Ovary (tissue), 7 donors: ENCODE measurements at regions not wholly inside any gene's neighbourhood (a gene's known extent, or its start where the extent isn't known, plus 50 kb on each side); places are given as distances from the start of the nearest gene placed in this dataset.

Experiments used
- DNase-seq, 5 donors: peaks; one replicate each; pipeline ENCODE4 v3.0.0-alpha.2; 2019 to 2020
- H3K27ac ChIP-seq, 2 donors: fragments of 200-600 bp; one replicate each; pipeline versions ENCODE4 v1.5.1 to v1.8.0; 2019 to 2022
- H3K27me3 ChIP-seq: fragments of 200-600 bp; one replicate; pipeline ENCODE4 v1.8.0; 2022
- H3K36me3 ChIP-seq: fragments of 200-600 bp; sonication (generic); one replicate; pipeline ENCODE4 v1.5.1; 2019
- H3K4me1 ChIP-seq: one replicate; pipeline ENCODE4 v1.8.1; 2013; ENCODE audit warnings: mild to moderate bottlenecking, moderate library complexity; ENCODE audit not compliant: insufficient read depth
- H3K4me3 ChIP-seq: fragments of 200-600 bp; sonication (generic); one replicate; pipeline ENCODE4 v1.5.1; 2017
- H3K9me3 ChIP-seq, 2 donors: fragments of 200-600 bp in 1 of 2; sonication (generic) in 1 of 2; one replicate each; pipeline versions ENCODE4 v1.5.1 to v1.8.1; 2013 to 2019; ENCODE audit warnings: mild to moderate bottlenecking in 1 of 2, moderate library complexity in 1 of 2
- CTCF ChIP-seq, 3 donors: fragments of 450-650 bp in 2 of 3; fragments of 200-600 bp in 1 of 3; IDR thresholded peaks; one replicate each; pipeline versions ENCODE4 v1.5.1 to v1.8.0; 2016 to 2022; ENCODE audit warnings: antibody characterized with exemption in 3 of 3, mild to moderate bottlenecking in 1 of 3
- EP300 ChIP-seq: sonication (generic); formaldehyde crosslinking; IDR thresholded peaks from one replicate; pipeline ENCODE4 v1.6.1; 2017; ENCODE audit warnings: antibody characterized with exemption
- POLR2A ChIP-seq: fragments of 450-650 bp; IDR thresholded peaks from one replicate; pipeline ENCODE4 v1.6.1; 2017; ENCODE audit warnings: antibody characterized with exemption, mild to moderate bottlenecking, moderate library complexity
- WGBS, 3 donors: extraction: QIAGEN DNeasy Blood & Tissue Kit in 1 of 3; methylation state at CpG; one replicate each; pipeline versions ENCODE4 v1.1.5 to v1.1.7; 2013 to 2017; 5-methylcytosine and 5-hydroxymethylcytosine counted together
- intact Hi-C, 4 donors: fragments of 100-400 bp; cut with DNase I; formaldehyde crosslinking; loops; one replicate each; pipeline versions ENCODE4 v1.11.0 to v1.15.1; 2022 to 2023
- donor health status: DM: no; HTN: no; CAD: no; lungs with moderate emphysema.
- donor health status: DM: no; HTN: no; CAD: no.
- donor health status: Bipolar disorder and iron deficiency.
- donor health status: DM: no; HTN: no; CAD: no.
- donor health status: DM: yes; HTN: yes; CAD: no.

GRCh38 chr6:84464471-84464870 is 237.0 kb upstream of the CEP162 start:
- 48 to 60% (median 60%) methylated on average over 2 of the region's 2 CpGs for whole genome bisulfite sequencing, 3 donors
- Histone ChIP-seq H3K27me3 (no peaks in the 10 kb centered on the region), H3K36me3 (no peaks in the 10 kb centered on the region), H3K9me3 (no peaks in the 10 kb centered on the region), H3K27ac (no peak overlapping the region), H3K4me1 (no peaks in the 10 kb centered on the region), H3K4me3 (no peak overlapping the region)
- DNase-seq = no peak
- intact Hi-C loops = no loop called here
- no peak for TF ChIP-seq CTCF (IDR thresholded peaks at IDR 0.05)
- no peak for TF ChIP-seq POLR2A
- no peak for TF ChIP-seq EP300

GRCh38 chr6:84462698-84463097 is 235.3 kb upstream of the CEP162 start:
- 14 to 24% (median 22%) methylated on average over 1 of the region's 1 CpG for WGBS, 3 donors
- TF ChIP-seq EP300 (no peak), POLR2A (no peak), CTCF (IDR thresholded peaks at IDR 0.05) (no peak)

GRCh38 chr6:84461461-84461860 is 234.0 kb upstream of the CEP162 start:
- Histone ChIP-seq H3K4me1 (no peaks in the 10 kb centered on the region), H3K27me3 (no peaks in the 10 kb centered on the region), H3K27ac (no peak overlapping the region), H3K9me3 (no peaks in the 10 kb centered on the region), H3K4me3 (no peak overlapping the region), H3K36me3 (no peaks in the 10 kb centered on the region)
- intact Hi-C loops = no loop called here
- WGBS, 3 donors = 80 to 90% (median 85%) methylated on average over 4 of the region's 4 CpGs
- DNase-seq = no peak
- TF ChIP-seq EP300 (no peak), POLR2A (no peak), CTCF (IDR thresholded peaks at IDR 0.05) (no peak)

More at GRCh38 chr6:84462698-84463097, 235.3 kb upstream of the CEP162 start:
- H3K9me3 ChIP-seq = no peaks in the 10 kb centered on the region
- intact Hi-C loops = no loop called here
- no peak overlapping the region for H3K27ac ChIP-seq
- no peaks in the 10 kb centered on the region for H3K4me1 ChIP-seq
- H3K27me3 ChIP-seq = no peaks in the 10 kb centered on the region
- no peaks in the 10 kb centered on the region for H3K36me3 ChIP-seq
- no peak overlapping the region for H3K4me3 ChIP-seq
- DNase-seq = no peak

GRCh38 chr6:84460491-84460890 is 233.0 kb upstream of the CEP162 start:
- intact Hi-C loops = no loop called here
- no peak overlapping the region for H3K27ac ChIP-seq
- no peaks in the 10 kb centered on the region for H3K9me3 ChIP-seq
- no peaks in the 10 kb centered on the region for H3K27me3 ChIP-seq
- H3K4me1 ChIP-seq = no peaks in the 10 kb centered on the region
- TF ChIP-seq POLR2A (no peak), EP300 (no peak), CTCF (IDR thresholded peaks at IDR 0.05) (no peak)
- no peak overlapping the region for H3K4me3 ChIP-seq
- no peak for DNase-seq
- no peaks in the 10 kb centered on the region for H3K36me3 ChIP-seq

- no peak for DNase-seq
- Histone ChIP-seq H3K4me1 (no peaks in the 10 kb centered on the region), H3K4me3 (no peak overlapping the region), H3K27ac (no peak overlapping the region), H3K27me3 (no peaks in the 10 kb centered on the region), H3K36me3 (no peaks in the 10 kb centered on the region), H3K9me3 (no peaks in the 10 kb centered on the region)
- intact Hi-C loops = no loop called here
- WGBS, 3 donors = 65 to 69% (median 67%) methylated on average over 3 of the region's 3 CpGs
- no peak for TF ChIP-seq EP300
- TF ChIP-seq POLR2A = no peak
- no peak for TF ChIP-seq CTCF (IDR thresholded peaks at IDR 0.05)
Measured at GRCh38 chr6:84459401-84459800, 232.0 kb upstream of the CEP162 start.
